ENCODE measurements at regions not wholly inside any gene's neighbourhood (a gene's known extent, or its start where the extent isn't known, plus 50 kb on each side); places are given as distances from the start of the nearest gene placed in this dataset.
A peak's percentile ranks its signal among the peaks of the same experiment; 100 is the strongest.
"Not testable (repeated sequence)": the region's sequence is repeated elsewhere in the genome, so short reads cannot be mapped to it uniquely, and the experiment has no call there.

DNA sequence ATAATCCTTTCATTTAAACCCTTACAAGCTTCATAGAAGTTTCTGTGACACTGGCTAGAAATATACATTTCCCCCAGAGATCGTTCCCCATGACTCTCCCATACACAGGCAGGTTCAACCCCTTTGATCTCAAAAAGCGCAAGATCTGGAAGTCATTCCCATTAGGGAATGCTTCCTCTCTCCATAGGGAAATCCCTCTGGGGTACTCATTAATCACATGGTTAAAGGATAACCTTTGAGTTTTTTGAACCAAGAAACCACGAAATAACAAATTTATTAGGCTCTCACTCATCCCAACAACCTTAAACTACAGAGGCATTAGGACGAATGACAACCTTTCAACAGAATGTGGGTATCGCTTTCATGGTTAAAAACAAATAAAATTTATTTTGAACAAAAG, 211.9 kb upstream of the PRICKLE2 start:
- no peak for DNase-seq (ENCODE audit: low read depth)

DNA sequence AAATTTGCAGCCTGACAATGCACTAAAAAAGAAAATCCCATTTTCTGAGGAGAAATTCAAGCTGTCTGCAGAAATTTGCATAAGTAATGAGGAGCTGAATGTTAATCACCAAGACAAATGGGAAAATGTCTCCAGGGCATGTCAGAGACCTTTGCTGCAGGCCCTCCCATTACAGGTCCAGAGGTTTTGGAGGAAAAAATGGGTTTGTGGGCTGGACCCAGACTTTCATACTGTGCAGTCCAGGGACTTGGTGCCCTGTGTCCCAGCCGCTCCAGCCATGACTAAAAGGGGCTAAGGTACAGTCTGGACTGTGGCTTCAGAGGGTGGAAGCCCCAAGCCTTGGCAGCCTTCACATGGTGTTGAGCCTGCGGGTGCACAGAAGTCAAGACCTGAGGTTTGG, 209.8 kb upstream of the PRICKLE2 start:
- DNase-seq (ENCODE audit: low read depth): not testable (repeated sequence)

DNA sequence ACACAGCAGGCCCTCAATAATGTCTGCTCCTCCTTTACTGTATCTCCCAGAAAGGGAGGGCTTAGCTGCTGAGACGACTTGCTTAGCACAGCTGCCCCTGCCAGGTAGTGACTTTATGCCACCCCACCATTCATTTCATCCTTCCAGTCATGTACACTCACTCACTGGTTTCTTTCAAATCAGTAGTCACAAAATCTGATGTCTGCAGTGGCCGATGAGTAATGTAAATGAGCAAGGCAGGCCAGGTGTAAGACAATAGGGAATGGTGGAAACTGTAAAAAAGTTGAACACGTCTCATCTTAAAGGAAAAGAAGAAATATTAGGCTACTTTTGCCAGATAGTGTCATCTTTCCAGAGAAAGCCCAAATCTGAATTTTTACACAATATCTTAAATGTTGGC, 207.6 kb upstream of the PRICKLE2 start:
- DNase-seq (ENCODE audit: low read depth): no peak

DNA sequence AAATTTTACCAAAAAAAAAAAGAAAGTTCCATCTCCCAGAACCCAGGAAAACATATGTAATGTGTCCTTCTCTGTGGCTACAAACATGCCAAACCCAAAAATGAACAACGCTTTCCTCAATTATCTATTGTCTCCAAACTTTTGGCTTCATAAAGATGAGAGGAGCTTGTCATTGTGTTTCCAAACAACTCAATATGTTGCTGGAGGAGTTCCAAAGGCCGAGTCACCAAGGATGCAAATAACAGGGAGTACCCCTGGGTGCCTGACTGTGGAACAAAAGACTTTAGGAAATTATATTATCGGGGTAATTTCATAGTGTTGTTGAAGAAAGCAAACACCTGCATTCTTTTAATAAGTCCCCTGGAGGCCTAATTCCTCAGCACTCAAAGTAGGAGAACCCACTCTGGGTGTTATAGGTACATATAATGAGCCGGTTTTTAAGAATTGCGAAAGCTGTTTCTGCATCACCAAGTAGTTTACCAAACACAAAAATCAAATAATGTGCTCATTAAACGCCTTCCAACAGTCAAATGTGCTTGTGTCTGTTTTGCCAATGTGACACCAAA, 206.3 kb upstream of the PRICKLE2 start:
- DNase-seq (ENCODE audit: low read depth): no peak

DNA sequence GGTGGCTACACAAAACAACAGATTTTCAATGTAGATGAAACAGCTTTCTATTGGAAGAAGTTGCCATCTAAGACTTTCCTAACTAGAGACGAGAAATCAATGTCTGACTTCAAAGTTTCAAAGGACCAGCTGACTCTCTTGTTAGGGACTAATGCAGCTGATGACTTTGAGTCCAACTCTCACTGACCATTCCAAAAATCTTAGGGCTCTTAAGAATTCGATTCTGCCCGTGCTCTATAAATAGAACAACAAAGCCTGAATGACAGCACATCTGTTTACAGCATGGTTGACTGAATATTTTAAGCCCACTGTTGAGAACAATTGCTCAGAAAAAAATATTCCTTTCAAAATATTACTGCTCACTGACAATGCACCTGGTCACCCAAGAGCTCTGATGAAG, 202.4 kb upstream of the PRICKLE2 start:
- DNase-seq (ENCODE audit: low read depth): no peak

DNA sequence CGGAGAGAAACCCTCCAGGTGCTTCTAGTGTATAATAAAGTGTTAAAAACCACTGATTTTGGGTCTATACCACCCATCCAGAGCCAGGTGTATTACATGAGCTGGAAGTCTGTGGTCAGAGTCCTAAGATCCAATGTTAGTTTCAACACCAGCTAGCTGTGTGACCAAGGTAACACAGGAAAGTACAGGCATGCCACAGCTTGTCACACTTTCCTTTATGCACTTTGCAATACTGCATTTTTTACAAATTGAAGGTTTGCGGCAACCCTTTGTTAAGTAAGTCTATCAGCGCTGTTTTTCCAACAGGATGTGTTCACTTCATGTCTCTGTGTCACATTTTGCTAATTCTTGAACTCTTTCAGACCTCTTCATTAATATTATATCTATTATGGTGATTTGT, 201.3 kb upstream of the PRICKLE2 start:
- DNase-seq (ENCODE audit: low read depth): no peak

DNA sequence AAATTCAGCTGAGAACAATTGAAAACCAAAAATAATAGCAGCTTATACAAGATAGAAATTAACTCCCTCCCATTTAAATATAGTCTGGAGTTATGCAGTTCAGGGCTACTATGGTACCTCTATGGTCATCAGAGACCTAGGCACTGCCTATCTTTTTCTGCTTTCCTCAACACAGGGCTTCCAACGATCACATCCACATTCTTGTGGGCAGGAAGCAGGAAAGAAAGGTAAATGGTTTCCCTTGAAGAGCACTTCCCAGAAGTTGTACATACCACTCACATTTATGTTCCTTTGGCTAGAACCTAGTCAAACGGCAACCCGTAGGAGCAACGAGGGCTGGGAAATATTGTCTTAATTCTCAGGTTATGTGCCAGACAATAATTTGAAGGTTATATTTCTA, 197.7 kb upstream of the PRICKLE2 start:
- DNase-seq (ENCODE audit: low read depth): no peak

DNA sequence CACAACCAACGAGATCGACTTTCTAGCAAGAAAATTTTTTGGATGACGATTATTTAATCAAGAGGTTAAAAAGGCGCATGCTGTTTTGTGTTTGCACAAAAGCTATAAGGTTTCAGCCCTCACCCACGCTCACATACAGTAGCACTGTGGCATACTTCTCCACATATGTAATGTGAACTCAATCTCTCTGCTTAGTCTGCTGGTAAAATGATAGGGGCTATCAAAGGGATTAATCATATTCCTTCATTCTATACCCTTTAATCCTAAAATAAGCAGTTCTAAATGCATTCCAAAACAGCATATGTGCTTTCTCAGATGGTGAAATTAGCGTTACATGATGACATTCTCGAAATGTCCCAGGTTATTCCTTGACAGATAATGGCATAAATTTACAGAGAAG, 196.9 kb upstream of the PRICKLE2 start:
- DNase-seq (ENCODE audit: low read depth): no peak

DNA sequence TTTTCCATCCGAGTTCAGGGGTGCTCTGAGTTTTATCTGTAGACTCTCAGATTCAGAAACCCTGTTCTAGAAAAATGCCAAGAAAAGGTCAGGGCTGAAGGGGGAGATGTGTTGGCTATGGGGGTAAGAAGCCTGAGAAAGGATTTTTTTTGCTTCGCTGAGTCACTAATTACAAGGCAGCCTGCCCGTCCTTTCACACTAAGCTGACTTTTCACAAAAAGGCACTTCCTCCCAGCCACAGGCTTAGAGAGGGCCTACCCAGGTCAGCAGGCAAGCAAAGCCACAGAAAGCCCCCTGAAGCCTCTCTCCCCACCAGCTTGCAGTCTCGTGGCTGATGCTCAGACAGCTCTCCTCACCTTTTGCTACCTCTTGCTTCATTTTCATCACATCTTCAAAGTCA, 192.6 kb upstream of the PRICKLE2 start:
- DNase-seq (ENCODE audit: low read depth): no peak

DNA sequence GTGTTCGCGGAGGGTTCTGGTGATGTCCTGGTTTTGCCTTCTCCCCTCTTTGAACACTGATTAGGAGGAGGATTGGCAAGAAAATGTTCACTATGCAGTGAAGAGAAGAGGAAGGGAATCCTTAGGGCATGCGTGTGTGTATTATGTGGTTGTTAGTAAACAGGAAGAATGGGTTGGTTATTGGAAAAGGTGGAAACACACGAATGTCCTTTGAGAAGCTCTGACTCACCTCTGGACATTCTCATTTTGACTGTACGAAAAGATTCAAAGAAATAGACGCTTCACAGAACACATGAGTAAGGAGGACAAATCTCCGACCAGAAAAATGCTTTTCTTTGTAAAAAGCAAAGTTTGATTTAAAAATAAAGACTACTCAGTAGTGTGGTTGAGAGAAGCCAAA, 188.8 kb upstream of the PRICKLE2 start:
- DNase-seq (ENCODE audit: low read depth): no peak

DNA sequence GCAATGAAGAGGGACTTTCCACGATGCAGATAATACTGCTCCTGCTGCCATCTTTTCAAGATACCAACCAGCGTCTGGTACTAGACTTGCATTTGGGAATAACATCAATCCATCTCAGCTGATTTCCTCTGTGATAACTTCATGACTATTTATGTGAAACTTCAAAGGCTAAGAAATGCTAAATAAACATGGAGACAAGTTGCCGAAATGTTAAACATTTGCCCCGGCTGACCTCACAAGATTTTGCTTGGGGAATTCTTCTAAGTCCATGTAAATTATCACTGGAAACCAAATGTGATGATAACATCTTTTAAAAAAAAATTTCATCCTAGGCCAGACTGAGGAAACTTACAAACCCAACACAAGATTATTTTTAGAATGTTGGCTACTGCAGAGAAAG, 185.8 kb upstream of the PRICKLE2 start:
- DNase-seq (ENCODE audit: low read depth): no peak

DNA sequence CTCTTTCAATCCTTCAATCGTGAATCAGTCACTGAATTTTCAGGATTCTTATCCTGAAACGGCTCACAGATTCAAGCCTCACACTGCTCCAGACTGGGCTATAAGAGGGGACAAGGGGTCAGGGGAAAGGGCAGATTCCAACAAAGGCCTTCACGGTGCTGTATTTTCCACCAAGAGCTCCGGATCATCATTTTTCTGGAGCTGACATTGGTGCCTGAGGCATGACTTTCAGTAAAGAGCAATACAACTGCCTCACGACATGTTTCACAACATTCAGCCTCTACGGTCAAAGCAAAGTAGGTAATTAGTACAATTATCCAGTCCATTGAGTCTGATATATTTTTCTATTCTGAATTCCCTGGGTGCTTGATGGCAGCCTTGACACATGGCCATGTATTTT, 185.0 kb upstream of the PRICKLE2 start:
- no peak for DNase-seq (ENCODE audit: low read depth)

DNA sequence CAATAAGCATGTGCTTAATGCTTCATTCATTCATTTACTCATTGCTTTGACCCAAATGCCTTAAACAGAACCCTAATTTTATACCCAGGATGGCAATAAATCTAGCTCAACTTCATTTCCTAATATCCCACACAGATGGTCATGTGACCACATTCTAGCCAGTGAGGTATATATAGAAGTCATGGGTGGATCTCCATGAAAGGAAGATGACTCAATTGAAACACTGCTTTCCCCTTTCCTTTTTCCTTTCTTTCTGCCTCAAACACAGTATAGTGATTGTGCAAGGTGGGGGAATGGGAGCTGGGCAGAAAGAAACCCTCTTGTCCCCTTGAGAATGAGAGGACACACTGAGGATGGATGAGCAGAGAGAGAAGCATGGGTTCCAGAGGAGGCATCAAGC, 183.5 kb upstream of the PRICKLE2 start:
- DNase-seq (ENCODE audit: low read depth): no peak

DNA sequence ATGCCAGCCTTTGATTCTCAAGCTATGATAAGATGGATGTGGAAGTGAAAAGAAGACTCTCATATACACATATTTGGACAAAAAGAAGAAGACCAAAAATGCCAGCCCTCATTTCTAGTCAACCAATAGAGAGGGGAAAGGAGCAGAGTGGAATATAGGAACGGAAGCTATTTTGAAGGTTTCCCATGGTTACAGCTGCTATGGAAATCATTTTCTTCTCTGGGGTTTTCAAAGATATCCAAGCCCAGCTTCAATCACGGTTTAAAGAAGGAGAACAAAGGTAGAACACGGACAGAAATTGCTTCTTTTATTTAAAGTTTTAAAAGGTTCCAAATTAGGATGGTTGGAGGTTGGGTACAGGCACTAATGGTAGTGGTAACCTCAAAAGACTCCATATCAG, 181.0 kb upstream of the PRICKLE2 start:
- no peak for DNase-seq (ENCODE audit: low read depth)

DNA sequence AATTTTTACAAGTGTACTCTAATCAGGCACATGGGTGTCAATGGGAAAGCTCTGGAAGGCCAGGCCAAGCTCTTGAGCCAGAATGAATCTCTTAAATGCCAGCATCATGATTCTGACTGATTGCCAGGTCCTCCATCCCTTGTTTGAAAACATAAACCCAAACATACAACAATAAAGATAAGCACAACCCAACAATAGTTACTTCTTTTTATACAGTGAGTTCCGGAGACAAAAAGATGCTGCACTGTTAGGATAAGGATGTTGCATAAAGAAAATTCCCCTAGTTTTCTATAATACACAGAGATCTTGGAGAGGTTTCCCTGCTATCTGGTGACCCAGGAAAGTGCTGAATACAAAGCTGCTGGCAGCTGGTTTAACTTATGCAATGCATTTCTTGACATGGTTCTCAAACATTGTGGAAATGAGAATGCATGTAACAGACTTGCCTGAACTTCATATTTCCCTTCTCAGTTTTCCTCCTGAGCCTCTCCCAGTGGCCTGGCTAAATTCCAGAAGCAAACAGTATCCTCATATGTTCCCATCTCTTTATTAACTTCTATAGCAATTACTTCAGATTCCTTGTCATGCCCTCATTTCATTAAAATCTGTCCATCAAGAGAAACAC, 180.1 kb upstream of the PRICKLE2 start:
- DNase-seq (ENCODE audit: low read depth): no peak

DNA sequence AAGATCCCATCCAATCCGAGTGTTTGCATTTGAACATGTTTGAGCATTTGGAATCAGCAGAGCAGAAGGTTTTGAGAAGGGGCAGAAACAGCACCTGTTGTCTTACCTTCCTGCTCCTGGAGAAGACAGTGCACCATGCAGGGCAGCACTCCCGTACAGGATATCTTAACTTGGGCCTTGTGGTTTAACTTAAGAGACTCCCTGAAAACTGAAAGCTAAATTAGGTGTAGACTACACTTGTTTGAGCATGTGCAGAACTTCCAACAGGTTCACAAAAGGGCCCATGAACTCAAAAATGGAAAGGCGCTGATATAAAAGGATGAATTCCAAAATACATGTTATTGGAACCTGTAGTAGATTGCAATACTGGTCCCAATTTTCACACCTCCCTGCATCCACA, 175.4 kb upstream of the PRICKLE2 start:
- DNase-seq (ENCODE audit: low read depth): no peak

DNA sequence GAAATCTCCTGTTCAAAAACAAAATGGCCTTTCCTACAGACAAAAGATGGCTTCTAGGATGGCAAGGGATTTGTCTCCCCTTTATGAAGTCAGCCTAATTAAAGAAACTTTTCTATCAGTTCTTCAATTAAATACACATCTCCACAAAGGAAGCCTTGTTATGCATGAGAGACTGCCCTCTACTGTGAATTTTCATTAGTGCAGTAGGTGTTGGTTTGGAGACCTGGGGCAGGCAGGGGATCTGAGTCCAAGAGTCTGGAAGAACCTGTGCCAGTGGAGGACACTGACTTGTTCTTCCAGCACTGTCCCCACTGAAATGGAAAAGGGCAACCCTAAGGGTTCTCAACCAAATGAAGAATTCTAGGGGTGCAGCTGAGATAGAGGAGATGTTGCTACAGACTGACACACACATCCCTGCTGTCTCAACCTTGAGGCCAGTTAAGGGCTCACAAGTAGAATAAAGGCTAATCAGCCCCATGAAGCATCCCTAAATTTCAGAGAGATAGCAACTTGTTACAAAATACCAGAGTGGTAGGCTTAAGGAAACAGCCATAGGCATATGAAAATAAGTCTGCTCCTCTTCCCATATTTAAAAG, 174.0 kb upstream of the PRICKLE2 start:
- peak; percentile 43 for DNase-seq (ENCODE audit: low read depth)

DNA sequence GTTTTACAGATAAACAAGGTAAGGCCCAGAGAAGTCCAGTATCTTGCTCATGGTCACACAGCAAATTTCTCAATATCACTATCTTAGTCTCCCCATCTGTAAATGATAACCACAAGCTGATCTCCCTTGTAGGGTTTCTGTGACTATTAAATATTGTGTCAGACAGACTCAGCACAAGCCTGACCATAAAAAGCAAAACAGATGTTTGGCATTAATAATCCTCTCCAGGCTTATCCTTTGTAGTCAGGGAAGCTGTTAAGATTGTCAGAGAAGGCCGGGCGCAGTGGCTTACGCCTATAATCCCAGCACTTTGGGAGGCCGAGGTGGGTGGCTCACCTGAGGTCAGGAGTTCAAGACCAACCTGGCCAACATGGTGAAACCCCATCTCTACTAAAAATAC, 173.2 kb upstream of the PRICKLE2 start:
- no peak for DNase-seq (ENCODE audit: low read depth)

DNA sequence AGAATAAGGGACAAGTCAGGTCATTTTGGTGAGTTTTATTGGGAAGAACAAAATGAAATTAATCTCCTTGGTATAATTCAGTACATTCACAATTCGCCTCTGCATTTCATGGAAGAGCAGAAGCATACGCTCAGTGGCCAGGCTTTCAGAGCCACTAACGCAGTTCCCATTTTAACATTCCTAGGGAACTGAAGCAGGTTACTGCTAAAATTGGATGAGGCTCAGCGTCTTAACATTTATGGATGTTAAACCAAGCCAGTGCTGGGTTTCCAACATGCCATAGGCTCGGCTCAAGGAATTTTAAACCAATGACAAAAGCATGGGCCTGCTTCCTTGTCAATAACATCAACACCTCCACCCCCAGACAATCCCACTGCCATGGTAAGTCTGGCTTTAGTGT, 172.7 kb upstream of the PRICKLE2 start:
- DNase-seq (ENCODE audit: low read depth): no peak

DNA sequence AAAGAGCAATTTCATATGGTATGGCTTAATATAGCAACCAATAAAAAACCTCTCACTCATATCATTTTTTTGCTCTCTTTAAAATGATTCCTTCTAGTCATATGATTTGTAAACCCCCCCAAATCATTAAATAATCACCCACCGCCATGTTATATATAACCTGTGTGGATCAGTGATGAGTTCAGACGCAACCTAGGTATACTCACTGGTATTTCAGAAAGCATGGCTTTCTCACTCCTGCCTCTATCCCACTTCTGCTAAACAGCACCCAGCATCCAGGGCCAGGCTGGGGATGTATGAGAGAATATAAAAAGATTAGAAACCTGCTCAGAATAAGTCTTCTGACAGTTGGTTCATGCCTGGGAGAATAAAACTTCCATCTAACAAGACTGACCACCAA, 172.3 kb upstream of the PRICKLE2 start:
- DNase-seq (ENCODE audit: low read depth): no peak

DNA sequence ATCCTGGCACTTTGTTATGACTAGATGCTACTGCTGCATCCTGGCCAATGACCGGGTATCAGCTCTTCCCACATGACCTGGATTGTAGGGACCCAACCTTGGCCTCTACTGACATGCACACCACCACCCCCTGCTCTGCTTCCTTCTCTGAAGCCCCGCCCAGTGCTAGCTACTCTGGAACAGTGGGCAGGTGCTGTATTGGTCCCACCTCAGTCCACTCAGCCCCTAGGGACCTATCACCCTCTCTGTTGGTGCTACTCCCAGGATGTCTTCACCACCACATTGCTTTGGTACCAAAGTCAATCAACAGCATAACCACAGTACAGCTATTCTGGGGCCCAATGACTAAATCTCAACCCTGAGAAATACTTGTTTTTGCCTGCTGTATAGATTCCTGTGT, 170.2 kb upstream of the PRICKLE2 start:
- no peak for DNase-seq (ENCODE audit: low read depth)

DNA sequence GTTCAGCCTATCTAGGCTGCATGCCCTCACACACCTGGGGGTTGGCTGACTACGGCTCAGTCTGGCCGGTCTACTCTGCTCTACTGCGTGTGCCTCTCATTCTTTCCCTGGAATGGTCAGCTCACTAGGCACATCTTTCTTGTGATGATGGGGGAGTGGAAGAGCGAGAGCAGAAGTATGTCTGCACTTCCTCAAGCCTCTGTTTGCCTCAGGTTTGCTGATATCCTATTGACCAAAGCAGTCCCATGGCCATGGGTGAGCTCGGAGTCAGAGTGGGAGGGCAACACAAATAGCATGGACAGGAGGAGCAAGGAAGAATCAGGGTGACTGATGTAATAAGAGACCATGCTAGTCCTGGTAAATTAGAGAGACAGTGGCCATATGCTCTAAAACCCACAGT, 167.9 kb upstream of the PRICKLE2 start:
- no peak for DNase-seq (ENCODE audit: low read depth)

DNA sequence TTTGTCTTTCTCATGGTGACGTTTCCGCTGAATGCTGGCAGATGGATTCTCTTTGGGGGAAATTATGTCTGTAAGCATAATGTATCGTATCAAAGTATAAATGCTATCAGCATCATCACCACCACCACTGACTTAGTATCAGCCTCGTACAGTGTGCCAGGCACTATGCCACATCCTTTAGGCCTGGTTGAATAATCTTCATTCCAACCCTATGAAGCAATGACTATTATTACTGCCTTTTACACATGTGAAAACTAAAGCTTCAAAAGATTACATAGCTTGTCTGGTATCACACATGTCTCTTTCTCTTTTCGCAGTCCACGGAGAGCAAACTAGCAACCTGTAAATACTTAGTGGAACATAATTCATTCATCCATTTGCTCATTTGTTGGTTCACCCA, 166.7 kb upstream of the PRICKLE2 start:
- DNase-seq (ENCODE audit: low read depth): no peak

DNA sequence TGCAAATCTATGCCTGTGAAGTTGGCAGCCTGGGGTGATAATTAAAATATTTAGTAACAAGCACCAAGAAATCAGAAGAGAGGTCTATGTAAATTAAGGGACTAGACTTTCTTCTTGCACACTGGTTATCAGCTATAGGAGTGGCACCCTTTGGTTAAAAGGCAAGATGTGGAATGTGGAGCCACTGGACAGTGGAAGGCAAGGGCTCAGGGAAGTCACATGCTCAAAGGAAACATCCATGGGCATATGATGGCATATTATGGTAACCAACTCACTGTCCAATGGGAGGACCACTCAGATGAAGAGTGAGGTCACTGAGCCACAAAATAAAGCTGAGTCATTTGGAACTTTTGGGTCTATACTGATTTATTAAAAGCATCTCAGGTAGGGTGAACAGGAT, 165.6 kb upstream of the PRICKLE2 start:
- no peak for DNase-seq (ENCODE audit: low read depth)

Measured in non-pigmented ciliary epithelial cell (primary cell).